ENCODE measurements at regions not wholly inside any gene's neighbourhood (a gene's known extent, or its start where the extent isn't known, plus 50 kb on each side); places are given as distances from the start of the nearest gene placed in this dataset.

DNA sequence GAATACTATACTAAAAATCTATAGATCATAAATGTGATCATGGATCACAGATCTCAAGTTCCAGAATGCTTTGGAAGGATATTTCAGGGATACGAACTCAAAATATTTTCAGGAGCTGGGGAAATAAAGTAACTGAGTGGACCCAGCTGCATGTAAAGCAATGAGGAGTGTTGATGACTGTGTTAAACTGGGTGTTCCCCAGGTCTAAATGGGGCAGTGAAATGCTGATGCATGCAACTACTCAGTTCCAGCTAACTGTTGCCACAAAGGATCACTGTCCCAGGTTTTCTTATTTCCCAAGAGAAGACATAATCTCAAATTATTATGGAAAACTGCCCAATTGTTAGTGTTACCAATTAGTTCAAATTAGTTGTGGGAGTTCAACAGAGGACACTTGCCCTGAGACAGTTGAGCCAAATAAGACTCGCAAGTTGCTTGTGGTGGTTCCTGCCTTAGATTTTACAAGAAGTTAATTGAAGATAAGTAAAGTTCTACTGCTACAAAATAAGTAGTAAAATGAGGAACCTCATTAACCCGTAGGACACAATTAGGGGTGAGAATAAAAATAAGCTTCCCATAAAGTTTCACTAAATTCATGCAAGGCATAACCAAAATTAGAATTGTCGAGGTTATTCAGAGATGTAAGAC lies 66.3 kb upstream of the IL12A start:
- TF ChIP-seq, protein P1, sequence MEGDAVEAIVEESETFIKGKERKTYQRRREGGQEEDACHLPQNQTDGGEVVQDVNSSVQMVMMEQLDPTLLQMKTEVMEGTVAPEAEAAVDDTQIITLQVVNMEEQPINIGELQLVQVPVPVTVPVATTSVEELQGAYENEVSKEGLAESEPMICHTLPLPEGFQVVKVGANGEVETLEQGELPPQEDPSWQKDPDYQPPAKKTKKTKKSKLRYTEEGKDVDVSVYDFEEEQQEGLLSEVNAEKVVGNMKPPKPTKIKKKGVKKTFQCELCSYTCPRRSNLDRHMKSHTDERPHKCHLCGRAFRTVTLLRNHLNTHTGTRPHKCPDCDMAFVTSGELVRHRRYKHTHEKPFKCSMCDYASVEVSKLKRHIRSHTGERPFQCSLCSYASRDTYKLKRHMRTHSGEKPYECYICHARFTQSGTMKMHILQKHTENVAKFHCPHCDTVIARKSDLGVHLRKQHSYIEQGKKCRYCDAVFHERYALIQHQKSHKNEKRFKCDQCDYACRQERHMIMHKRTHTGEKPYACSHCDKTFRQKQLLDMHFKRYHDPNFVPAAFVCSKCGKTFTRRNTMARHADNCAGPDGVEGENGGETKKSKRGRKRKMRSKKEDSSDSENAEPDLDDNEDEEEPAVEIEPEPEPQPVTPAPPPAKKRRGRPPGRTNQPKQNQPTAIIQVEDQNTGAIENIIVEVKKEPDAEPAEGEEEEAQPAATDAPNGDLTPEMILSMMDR (IDR thresholded peaks at IDR 0.05; ENCODE audit: poor library complexity), result no peak
- TF ChIP-seq EZH2 (IDR thresholded peaks at IDR 0.05; ENCODE audit: borderline replicate concordance) (no peak), EZH2phosphoT487 (IDR thresholded peaks at IDR 0.05; ENCODE audit: low read depth, severe bottlenecking, unreplicated experiment) (no peak)
- no peak for DNase-seq (ENCODE audit: low spot score)
- Histone ChIP-seq H3K4me1 (ENCODE audit: insufficient read depth) (no peaks in the 10 kb centered on the region), H2AFZ (no peak overlapping the region), H3K4me3 (no peak overlapping the region), H4K20me1 (ENCODE audit: insufficient read depth, poor library complexity, severe bottlenecking) (no peaks in the 10 kb centered on the region), H3K79me2 (no peaks in the 10 kb centered on the region), H3K9me2 (replicated peaks; ENCODE audit: insufficient read depth) (no peaks in the 10 kb centered on the region), H3K4me2 (no peak overlapping the region), H3K36me3 (replicated peaks; ENCODE audit: insufficient read depth, low read depth) (no peaks in the 10 kb centered on the region), H3K9me3 (ENCODE audit: low read depth) (no peaks in the 10 kb centered on the region), H3K27ac (no peak overlapping the region), H3K27me3 (no peaks in the 10 kb centered on the region)
- 87% methylated on average over 4 of the region's 4 CpGs for WGBS (ENCODE audit: low lambda C conversion rate, missing lambda C conversion rate)

DNA sequence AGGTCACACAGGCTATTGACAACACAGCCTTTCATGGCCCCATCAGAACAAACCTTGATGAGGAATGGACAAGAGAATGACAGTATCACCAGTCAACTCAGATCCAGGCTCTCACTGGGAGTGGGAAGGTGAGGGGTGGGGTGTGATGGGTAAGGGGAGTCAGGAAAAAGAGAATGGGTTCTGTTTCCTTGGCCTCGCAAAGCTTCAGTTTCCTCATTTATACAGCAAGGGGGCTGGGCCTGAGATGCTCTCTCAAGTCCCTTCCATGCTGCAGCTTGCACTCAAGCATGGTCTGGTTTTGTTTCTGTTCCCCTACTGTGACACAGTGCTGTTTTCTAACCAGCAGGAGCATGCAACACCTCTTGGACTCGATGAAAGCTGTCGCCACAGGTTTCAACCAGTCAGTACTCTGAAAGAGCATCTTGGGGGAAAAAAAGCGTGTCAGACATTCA lies 65.7 kb upstream of the IL12A start:
- Histone ChIP-seq H3K36me3 (replicated peaks; ENCODE audit: insufficient read depth, low read depth) (no peaks in the 10 kb centered on the region), H3K79me2 (no peaks in the 10 kb centered on the region), H3K4me2 (no peak overlapping the region), H3K27ac (no peak overlapping the region), H3K4me1 (ENCODE audit: insufficient read depth) (no peaks in the 10 kb centered on the region), H3K9me2 (replicated peaks; ENCODE audit: insufficient read depth) (no peaks in the 10 kb centered on the region), H2AFZ (no peak overlapping the region), H3K9me3 (ENCODE audit: low read depth) (no peaks in the 10 kb centered on the region), H3K4me3 (no peak overlapping the region), H3K27me3 (no peaks in the 10 kb centered on the region), H4K20me1 (ENCODE audit: insufficient read depth, poor library complexity, severe bottlenecking) (no peaks in the 10 kb centered on the region)
- TF ChIP-seq, protein P1 (IDR thresholded peaks at IDR 0.05; ENCODE audit: poor library complexity), result no peak
- TF ChIP-seq EZH2 (IDR thresholded peaks at IDR 0.05; ENCODE audit: borderline replicate concordance) (no peak), EZH2phosphoT487 (IDR thresholded peaks at IDR 0.05; ENCODE audit: low read depth, severe bottlenecking, unreplicated experiment) (no peak)
- WGBS (ENCODE audit: low lambda C conversion rate, missing lambda C conversion rate), result 87% methylated on average over 4 of the region's 4 CpGs
- DNase-seq (ENCODE audit: low spot score), result no peak

DNA sequence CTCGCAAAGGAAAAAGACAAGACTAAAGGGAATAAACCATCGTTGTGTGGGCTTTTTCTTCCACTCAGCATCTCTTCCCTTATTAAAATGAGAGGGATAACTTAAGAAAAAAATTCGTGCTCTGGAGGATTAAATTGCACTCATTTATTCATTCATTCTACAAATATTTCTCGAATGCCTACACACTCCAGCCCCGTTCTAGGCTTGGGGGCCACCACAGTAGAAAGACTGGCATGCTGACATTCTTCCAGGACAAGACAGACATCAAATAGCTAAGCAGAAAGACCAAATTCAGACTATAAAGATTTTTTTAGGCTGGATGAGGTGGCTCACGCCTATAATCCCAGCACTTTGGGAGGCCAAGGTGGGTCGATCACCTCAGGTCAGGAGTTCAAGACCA lies 65.3 kb upstream of the IL12A start:
- DNase-seq (ENCODE audit: low spot score), result no peak
- H3K9me2 ChIP-seq (replicated peaks; ENCODE audit: insufficient read depth), result no peaks in the 10 kb centered on the region
- no peaks in the 10 kb centered on the region for H4K20me1 ChIP-seq (ENCODE audit: insufficient read depth, poor library complexity, severe bottlenecking)
- H3K27me3 ChIP-seq, result no peaks in the 10 kb centered on the region
- H3K4me1 ChIP-seq (ENCODE audit: insufficient read depth), result no peaks in the 10 kb centered on the region
- H2AFZ ChIP-seq, result no peak overlapping the region
- no peak overlapping the region for H3K4me2 ChIP-seq
- no peak overlapping the region for H3K27ac ChIP-seq
- H3K4me3 ChIP-seq, result no peak overlapping the region
- TF ChIP-seq EZH2 (IDR thresholded peaks at IDR 0.05; ENCODE audit: borderline replicate concordance) (no peak), EZH2phosphoT487 (IDR thresholded peaks at IDR 0.05; ENCODE audit: low read depth, severe bottlenecking, unreplicated experiment) (no peak)
- TF ChIP-seq, protein P1 (IDR thresholded peaks at IDR 0.05; ENCODE audit: poor library complexity), result no peak
- 88% methylated on average over 7 of the region's 7 CpGs for WGBS (ENCODE audit: low lambda C conversion rate, missing lambda C conversion rate)
- no peaks in the 10 kb centered on the region for H3K79me2 ChIP-seq
- no peaks in the 10 kb centered on the region for H3K36me3 ChIP-seq (replicated peaks; ENCODE audit: insufficient read depth, low read depth)
- no peaks in the 10 kb centered on the region for H3K9me3 ChIP-seq (ENCODE audit: low read depth)

Measured in hepatocyte (in vitro differentiated cells).